ENCODE measurements at regions not wholly inside any gene's neighbourhood (a gene's known extent, or its start where the extent isn't known, plus 50 kb on each side); places are given as distances from the start of the nearest gene placed in this dataset.

- DNase-seq (ENCODE audit: low read depth, low spot score), result no peak
- H3K4me1 ChIP-seq (ENCODE audit: control insufficient read depth, insufficient read depth, low read length), result no peaks in the 10 kb centered on the region
- in situ Hi-C loops (cut with HindIII; ENCODE audit: low pct_unique_long_range_greater_than_20kb, low sequenced_read_pairs) (no loop called here), intact Hi-C loops (cut with micrococcal nuclease; ENCODE audit: unreplicated experiment) (no loop called here)
- peak; percentile 70; the same call in 1 of the 2 replicates for ATAC-seq
- ChIA-PET POLR2A (no interaction called here), CTCF (no interaction called here)
- no peaks in the 10 kb centered on the region for H3K27me3 ChIP-seq (ENCODE audit: control insufficient read depth, insufficient read depth, low read length)
- TF ChIP-seq, protein P1, sequence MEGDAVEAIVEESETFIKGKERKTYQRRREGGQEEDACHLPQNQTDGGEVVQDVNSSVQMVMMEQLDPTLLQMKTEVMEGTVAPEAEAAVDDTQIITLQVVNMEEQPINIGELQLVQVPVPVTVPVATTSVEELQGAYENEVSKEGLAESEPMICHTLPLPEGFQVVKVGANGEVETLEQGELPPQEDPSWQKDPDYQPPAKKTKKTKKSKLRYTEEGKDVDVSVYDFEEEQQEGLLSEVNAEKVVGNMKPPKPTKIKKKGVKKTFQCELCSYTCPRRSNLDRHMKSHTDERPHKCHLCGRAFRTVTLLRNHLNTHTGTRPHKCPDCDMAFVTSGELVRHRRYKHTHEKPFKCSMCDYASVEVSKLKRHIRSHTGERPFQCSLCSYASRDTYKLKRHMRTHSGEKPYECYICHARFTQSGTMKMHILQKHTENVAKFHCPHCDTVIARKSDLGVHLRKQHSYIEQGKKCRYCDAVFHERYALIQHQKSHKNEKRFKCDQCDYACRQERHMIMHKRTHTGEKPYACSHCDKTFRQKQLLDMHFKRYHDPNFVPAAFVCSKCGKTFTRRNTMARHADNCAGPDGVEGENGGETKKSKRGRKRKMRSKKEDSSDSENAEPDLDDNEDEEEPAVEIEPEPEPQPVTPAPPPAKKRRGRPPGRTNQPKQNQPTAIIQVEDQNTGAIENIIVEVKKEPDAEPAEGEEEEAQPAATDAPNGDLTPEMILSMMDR (IDR thresholded peaks at IDR 0.05), result no peak
- TF ChIP-seq, protein P2, sequence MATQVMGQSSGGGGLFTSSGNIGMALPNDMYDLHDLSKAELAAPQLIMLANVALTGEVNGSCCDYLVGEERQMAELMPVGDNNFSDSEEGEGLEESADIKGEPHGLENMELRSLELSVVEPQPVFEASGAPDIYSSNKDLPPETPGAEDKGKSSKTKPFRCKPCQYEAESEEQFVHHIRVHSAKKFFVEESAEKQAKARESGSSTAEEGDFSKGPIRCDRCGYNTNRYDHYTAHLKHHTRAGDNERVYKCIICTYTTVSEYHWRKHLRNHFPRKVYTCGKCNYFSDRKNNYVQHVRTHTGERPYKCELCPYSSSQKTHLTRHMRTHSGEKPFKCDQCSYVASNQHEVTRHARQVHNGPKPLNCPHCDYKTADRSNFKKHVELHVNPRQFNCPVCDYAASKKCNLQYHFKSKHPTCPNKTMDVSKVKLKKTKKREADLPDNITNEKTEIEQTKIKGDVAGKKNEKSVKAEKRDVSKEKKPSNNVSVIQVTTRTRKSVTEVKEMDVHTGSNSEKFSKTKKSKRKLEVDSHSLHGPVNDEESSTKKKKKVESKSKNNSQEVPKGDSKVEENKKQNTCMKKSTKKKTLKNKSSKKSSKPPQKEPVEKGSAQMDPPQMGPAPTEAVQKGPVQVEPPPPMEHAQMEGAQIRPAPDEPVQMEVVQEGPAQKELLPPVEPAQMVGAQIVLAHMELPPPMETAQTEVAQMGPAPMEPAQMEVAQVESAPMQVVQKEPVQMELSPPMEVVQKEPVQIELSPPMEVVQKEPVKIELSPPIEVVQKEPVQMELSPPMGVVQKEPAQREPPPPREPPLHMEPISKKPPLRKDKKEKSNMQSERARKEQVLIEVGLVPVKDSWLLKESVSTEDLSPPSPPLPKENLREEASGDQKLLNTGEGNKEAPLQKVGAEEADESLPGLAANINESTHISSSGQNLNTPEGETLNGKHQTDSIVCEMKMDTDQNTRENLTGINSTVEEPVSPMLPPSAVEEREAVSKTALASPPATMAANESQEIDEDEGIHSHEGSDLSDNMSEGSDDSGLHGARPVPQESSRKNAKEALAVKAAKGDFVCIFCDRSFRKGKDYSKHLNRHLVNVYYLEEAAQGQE (IDR thresholded peaks at IDR 0.05; ENCODE audit: insufficient read depth in 1 of 2, low read depth in 2 of 2, low read length in 1 of 2), result no peak
- TF ChIP-seq POLR2AphosphoS5 (IDR thresholded peaks at IDR 0.05; ENCODE audit: low read depth, low read length) (no peak), SIN3A (IDR thresholded peaks at IDR 0.05; ENCODE audit: borderline replicate concordance, insufficient read depth, low read depth, low read length) (no peak), TCF7L2 (IDR thresholded peaks at IDR 0.05; ENCODE audit: low read depth, low read length) (no peak)
- no peaks in the 10 kb centered on the region for H3K36me3 ChIP-seq (ENCODE audit: control insufficient read depth, insufficient read depth, low read length)
- no peak overlapping the region for H3K4me3 ChIP-seq (ENCODE audit: low read depth in 2 of 2, low read length in 2 of 2)
- BruUV-seq (replicated peaks), result no TSS peak
- no peak overlapping the region for H3K27ac ChIP-seq (ENCODE audit: low read length)
- H3K9me3 ChIP-seq (ENCODE audit: control insufficient read depth, insufficient read depth, low read depth, low read length), result no peaks in the 10 kb centered on the region
Measured at GRCh38 chr4:140222171-140222570, 68.2 kb upstream of the MAML3 start.

DNA sequence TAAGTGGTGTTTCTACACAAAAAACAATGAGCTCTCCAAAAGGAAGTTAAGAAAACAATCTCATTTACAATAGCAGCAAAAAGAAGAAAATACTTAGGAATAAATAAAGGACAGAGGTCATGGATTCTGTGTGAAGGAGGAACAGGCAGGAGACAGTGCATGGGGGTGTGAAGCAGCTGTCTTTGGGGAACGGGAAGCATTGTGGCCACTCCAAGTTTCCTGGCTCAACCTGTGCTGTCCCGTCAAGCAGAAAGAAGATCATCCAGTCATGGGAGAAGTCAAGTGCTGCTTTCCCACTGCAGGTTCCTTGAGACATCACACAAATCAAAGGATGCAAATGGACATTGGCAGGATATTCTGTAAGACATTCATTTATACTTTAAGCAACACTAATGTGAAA, 66.1 kb upstream of the MAML3 start:
- Histone ChIP-seq H3K9me3 (ENCODE audit: control insufficient read depth, insufficient read depth, low read depth, low read length) (no peaks in the 10 kb centered on the region), H3K36me3 (ENCODE audit: control insufficient read depth, insufficient read depth, low read length) (no peaks in the 10 kb centered on the region), H3K4me3 (ENCODE audit: low read depth in 2 of 2, low read length in 2 of 2) (no peak overlapping the region), H3K27ac (ENCODE audit: low read length) (no peak overlapping the region), H3K27me3 (ENCODE audit: control insufficient read depth, insufficient read depth, low read length) (no peaks in the 10 kb centered on the region), H3K4me1 (ENCODE audit: control insufficient read depth, insufficient read depth, low read length) (no peaks in the 10 kb centered on the region)
- in situ Hi-C loops (cut with HindIII; ENCODE audit: low pct_unique_long_range_greater_than_20kb, low sequenced_read_pairs), result no loop called here
- intact Hi-C loops (cut with micrococcal nuclease; ENCODE audit: unreplicated experiment), result no loop called here
- DNase-seq (ENCODE audit: low read depth, low spot score), result no peak
- POLR2A ChIA-PET, result no interaction called here
- no peak for ATAC-seq
- TF ChIP-seq TCF7L2 (IDR thresholded peaks at IDR 0.05; ENCODE audit: low read depth, low read length) (no peak), POLR2AphosphoS5 (IDR thresholded peaks at IDR 0.05; ENCODE audit: low read depth, low read length) (no peak), SIN3A (IDR thresholded peaks at IDR 0.05; ENCODE audit: borderline replicate concordance, insufficient read depth, low read depth, low read length) (no peak)
- TF ChIP-seq, protein P1 (IDR thresholded peaks at IDR 0.05), result no peak
- TF ChIP-seq, protein P2 (IDR thresholded peaks at IDR 0.05; ENCODE audit: insufficient read depth in 1 of 2, low read depth in 2 of 2, low read length in 1 of 2), result no peak
- CTCF ChIA-PET, result no interaction called here
- BruUV-seq (replicated peaks), result no TSS peak
